HEK293 (cell line): ENCODE measurements at regions not wholly inside any gene's neighbourhood (a gene's known extent, or its start where the extent isn't known, plus 50 kb on each side); places are given as distances from the start of the nearest gene placed in this dataset.

ENCODE experiments used
- CTCF ChIP-seq: fragments of 450-650 bp; formaldehyde crosslinking; IDR thresholded peaks from 2 replicates; pipeline ENCODE4 v1.5.1; 2016; ENCODE audit warnings: missing biosample characterization, missing genetic modification characterization
- GLIS1 ChIP-seq: fragments of 450-650 bp; formaldehyde crosslinking; IDR thresholded peaks from 2 replicates; pipeline ENCODE4 v1.5.1; 2016; ENCODE audit warnings: missing biosample characterization, missing genetic modification characterization
- HOXA7 ChIP-seq: sonication (generic); formaldehyde crosslinking; IDR thresholded peaks from 2 replicates; pipeline ENCODE4 v1.8.1; 2022; ENCODE audit warnings: missing genetic modification reagents, borderline replicate concordance
- SCRT2 ChIP-seq: fragments of 450-650 bp; formaldehyde crosslinking; IDR thresholded peaks from 2 replicates; pipeline ENCODE4 v1.5.1; 2016; ENCODE audit warnings: missing biosample characterization, missing genetic modification characterization
- TCF7L2 ChIP-seq: IDR thresholded peaks from 2 replicates; pipeline ENCODE4 v1.6.1; 2011; ENCODE audit warnings: low read depth, mild to moderate bottlenecking, inconsistent platforms, low read length, moderate library complexity, borderline replicate concordance
- YY1 ChIP-seq: fragments of 450-650 bp; formaldehyde crosslinking; IDR thresholded peaks from 2 replicates; pipeline ENCODE4 v1.5.1; 2018; ENCODE audit warnings: missing biosample characterization, missing genetic modification characterization
- ZBTB20 ChIP-seq: fragments of 450-650 bp; formaldehyde crosslinking; IDR thresholded peaks from 2 replicates; pipeline ENCODE4 v1.5.1; 2016; ENCODE audit warnings: missing biosample characterization, missing genetic modification characterization
- ZBTB7A ChIP-seq: fragments of 450-650 bp; formaldehyde crosslinking; IDR thresholded peaks from 2 replicates; pipeline ENCODE4 v1.5.1; 2016; ENCODE audit warnings: low read depth, missing biosample characterization, missing genetic modification characterization
- ZEB2 ChIP-seq: fragments of 450-650 bp; formaldehyde crosslinking; IDR thresholded peaks from 2 replicates; pipeline ENCODE4 v1.5.1; 2016; ENCODE audit warnings: missing biosample characterization, missing genetic modification characterization
- ZNF302 ChIP-seq: fragments of 450-650 bp; formaldehyde crosslinking; IDR thresholded peaks from 2 replicates; pipeline ENCODE4 v1.5.1; 2016; ENCODE audit warnings: missing biosample characterization, missing genetic modification characterization, low read depth
- ZNF677 ChIP-seq: fragments of 450-650 bp; IDR thresholded peaks from 2 replicates; pipeline ENCODE4 v1.5.0; 2018; ENCODE audit warnings: missing biosample characterization, mild to moderate bottlenecking, missing genetic modification characterization, moderate library complexity
- TF ChIP-seq, protein P1 (sequence below): fragments of 450-650 bp; formaldehyde crosslinking; optimal IDR thresholded peaks from 2 replicates; pipeline ENCODE3; 2016; ENCODE audit warnings: missing biosample characterization, mild to moderate bottlenecking, missing genetic modification characterization
- TF ChIP-seq, protein P2 (sequence below): fragments of 450-650 bp; formaldehyde crosslinking; IDR thresholded peaks from 2 replicates; pipeline ENCODE4 v1.5.1; 2016; ENCODE audit warnings: missing biosample characterization, missing genetic modification characterization
- TF ChIP-seq, protein P3 (sequence below): fragments of 450-650 bp; formaldehyde crosslinking; IDR thresholded peaks from 2 replicates; pipeline ENCODE4 v1.5.1; 2016; ENCODE audit warnings: missing biosample characterization, missing genetic modification characterization

DNA sequence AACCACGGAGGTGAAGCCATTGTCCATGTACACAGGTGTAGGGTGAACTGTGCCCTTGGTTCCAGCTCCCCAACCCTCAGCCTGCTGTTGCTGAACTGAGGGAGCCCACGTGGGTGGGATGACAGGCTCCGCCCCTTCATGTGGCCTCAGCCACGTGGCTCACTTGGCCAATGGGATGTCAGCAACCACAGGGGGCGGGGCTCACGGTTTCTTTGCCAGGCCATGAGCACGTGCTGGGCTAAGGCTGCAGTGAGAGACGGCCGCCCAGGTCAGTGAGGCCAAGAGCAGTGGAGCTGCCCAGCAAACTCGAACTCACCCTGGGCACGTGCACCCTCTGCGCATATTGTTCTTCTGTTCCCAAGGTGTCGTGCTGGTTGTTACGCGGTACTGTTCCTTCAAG lies 282.6 kb downstream of the IRF8 start:
- TF ChIP-seq CTCF = no peak
- TF ChIP-seq GLIS1 (tag by site-specific recombination) = no peak
- no peak for TF ChIP-seq ZBTB7A (tag by site-specific recombination)
- TF ChIP-seq, protein P1, sequence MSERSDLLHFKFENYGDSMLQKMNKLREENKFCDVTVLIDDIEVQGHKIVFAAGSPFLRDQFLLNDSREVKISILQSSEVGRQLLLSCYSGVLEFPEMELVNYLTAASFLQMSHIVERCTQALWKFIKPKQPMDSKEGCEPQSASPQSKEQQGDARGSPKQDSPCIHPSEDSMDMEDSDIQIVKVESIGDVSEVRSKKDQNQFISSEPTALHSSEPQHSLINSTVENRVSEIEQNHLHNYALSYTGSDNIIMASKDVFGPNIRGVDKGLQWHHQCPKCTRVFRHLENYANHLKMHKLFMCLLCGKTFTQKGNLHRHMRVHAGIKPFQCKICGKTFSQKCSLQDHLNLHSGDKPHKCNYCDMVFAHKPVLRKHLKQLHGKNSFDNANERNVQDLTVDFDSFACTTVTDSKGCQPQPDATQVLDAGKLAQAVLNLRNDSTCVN (tag by site-specific recombination) = no peak
- no peak for TF ChIP-seq HOXA7
- TF ChIP-seq, protein P2, sequence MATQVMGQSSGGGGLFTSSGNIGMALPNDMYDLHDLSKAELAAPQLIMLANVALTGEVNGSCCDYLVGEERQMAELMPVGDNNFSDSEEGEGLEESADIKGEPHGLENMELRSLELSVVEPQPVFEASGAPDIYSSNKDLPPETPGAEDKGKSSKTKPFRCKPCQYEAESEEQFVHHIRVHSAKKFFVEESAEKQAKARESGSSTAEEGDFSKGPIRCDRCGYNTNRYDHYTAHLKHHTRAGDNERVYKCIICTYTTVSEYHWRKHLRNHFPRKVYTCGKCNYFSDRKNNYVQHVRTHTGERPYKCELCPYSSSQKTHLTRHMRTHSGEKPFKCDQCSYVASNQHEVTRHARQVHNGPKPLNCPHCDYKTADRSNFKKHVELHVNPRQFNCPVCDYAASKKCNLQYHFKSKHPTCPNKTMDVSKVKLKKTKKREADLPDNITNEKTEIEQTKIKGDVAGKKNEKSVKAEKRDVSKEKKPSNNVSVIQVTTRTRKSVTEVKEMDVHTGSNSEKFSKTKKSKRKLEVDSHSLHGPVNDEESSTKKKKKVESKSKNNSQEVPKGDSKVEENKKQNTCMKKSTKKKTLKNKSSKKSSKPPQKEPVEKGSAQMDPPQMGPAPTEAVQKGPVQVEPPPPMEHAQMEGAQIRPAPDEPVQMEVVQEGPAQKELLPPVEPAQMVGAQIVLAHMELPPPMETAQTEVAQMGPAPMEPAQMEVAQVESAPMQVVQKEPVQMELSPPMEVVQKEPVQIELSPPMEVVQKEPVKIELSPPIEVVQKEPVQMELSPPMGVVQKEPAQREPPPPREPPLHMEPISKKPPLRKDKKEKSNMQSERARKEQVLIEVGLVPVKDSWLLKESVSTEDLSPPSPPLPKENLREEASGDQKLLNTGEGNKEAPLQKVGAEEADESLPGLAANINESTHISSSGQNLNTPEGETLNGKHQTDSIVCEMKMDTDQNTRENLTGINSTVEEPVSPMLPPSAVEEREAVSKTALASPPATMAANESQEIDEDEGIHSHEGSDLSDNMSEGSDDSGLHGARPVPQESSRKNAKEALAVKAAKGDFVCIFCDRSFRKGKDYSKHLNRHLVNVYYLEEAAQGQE (tag by site-specific recombination) = no peak
- TF ChIP-seq, protein P3, sequence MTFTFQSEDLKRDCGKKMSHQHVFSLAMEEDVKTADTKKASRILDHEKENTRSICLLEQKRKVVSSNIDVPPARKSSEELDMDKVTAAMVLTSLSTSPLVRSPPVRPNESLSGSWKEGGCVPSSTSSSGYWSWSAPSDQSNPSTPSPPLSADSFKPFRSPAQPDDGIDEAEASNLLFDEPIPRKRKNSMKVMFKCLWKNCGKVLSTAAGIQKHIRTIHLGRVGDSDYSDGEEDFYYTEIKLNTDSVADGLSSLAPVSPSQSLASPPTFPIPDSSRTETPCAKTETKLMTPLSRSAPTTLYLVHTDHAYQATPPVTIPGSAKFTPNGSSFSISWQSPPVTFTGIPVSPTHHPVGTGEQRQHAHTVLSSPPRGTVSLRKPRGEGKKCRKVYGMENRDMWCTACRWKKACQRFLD (tag by site-specific recombination) = no peak
- TF ChIP-seq ZNF302 (tag by site-specific recombination) = no peak
- no peak for TF ChIP-seq ZBTB20 (tag by site-specific recombination)
- TF ChIP-seq YY1 = no peak
- TF ChIP-seq SCRT2 = no peak; the same call in 1 of the 2 replicates
- no peak for TF ChIP-seq ZNF677
- TF ChIP-seq TCF7L2 = no peak
- no peak for TF ChIP-seq ZEB2 (tag by site-specific recombination)
